ENCODE measurements at regions not wholly inside any gene's neighbourhood (a gene's known extent, or its start where the extent isn't known, plus 50 kb on each side); places are given as distances from the start of the nearest gene placed in this dataset.

DNA sequence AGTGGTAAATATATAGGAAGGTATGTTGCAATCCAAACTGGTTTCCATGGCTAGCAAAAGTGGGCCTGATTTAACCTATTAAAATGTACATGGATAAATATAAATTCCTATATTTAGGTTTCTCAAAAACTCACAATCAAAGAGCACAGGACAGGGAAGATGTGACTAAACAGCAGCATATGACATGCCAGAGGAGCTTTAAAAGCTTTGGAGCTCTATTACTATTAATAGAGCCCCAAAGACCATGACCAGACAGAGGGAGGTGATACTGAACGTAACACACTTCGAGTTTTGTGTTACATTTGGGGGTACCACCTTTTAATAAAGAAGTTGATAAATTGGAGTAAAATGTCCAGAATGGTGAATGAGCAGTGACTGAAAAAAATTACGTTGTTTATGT lies 179.5 kb upstream of the SLC14A2 start:
- H3K4me3 ChIP-seq (ENCODE audit: low read depth, low read length) = no peak overlapping the region
- TF ChIP-seq, protein P1, sequence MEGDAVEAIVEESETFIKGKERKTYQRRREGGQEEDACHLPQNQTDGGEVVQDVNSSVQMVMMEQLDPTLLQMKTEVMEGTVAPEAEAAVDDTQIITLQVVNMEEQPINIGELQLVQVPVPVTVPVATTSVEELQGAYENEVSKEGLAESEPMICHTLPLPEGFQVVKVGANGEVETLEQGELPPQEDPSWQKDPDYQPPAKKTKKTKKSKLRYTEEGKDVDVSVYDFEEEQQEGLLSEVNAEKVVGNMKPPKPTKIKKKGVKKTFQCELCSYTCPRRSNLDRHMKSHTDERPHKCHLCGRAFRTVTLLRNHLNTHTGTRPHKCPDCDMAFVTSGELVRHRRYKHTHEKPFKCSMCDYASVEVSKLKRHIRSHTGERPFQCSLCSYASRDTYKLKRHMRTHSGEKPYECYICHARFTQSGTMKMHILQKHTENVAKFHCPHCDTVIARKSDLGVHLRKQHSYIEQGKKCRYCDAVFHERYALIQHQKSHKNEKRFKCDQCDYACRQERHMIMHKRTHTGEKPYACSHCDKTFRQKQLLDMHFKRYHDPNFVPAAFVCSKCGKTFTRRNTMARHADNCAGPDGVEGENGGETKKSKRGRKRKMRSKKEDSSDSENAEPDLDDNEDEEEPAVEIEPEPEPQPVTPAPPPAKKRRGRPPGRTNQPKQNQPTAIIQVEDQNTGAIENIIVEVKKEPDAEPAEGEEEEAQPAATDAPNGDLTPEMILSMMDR (IDR thresholded peaks at IDR 0.05; ENCODE audit: low read depth, low read length) = no peak

DNA sequence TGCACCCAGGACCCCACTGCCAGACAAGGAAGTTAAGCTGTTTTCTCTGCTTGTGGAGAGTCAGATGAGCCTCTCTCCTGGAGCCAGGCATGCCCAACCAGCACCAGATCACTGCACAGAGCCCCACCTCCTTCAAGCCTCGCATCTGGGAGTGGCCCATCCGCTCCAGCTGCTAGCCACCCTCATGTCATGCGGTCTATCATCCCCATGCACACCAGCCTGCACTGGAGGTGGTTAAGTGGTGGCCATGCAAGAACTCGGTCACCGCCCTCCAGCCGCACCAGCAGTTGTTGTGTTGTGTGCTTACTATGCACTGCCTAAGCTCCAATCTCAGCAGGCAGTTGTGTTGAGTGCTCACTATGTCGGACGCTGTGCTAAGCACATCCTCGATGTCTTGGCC lies 177.9 kb upstream of the SLC14A2 start:
- no peak overlapping the region for H3K4me3 ChIP-seq (ENCODE audit: low read depth, low read length)

DNA sequence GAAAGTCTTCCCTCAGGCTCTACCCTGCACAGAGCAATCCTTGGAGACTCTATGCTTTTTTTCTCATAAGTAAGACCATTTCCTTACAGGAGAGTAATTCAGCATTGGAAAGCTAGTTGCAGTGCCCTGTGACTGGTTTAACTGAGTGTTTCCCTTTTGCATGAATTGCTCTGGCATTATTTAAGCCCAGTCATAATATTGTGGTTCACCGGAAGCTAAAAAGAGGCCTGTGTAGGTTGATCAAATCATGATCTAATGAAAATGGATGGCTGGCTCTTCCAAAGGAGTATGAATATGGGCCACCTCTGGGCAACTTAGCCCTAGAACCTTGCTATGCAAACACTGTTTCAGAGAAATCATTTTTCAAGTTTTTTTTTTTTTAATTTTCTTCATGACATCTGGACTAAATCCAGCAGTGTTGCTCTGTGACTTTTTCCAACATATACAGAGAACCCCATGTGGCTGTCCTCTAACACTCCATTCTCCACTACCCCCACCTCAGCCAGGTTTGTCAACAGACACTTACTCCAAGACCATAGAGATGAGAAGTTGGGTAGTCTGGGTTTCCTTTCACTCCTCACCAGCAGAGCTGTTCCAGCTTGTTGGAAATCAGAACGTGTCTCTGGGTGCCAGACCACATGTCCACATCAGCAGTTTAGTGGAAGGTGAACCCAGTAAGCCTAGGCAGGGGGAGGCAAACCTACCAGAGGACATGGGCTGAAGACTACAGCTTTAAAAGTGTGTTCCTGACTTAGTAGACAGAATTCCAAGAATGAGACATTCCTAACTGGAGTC lies 175.2 kb upstream of the SLC14A2 start:
- H3K4me3 ChIP-seq (ENCODE audit: low read depth, low read length) = no peak overlapping the region
- TF ChIP-seq, protein P1 (IDR thresholded peaks at IDR 0.05; ENCODE audit: low read depth, low read length) = no peak

More for the DNA sequence above, 177.9 kb upstream of the SLC14A2 start:
- TF ChIP-seq, protein P1 (IDR thresholded peaks at IDR 0.05; ENCODE audit: low read depth, low read length) = no peak

DNA sequence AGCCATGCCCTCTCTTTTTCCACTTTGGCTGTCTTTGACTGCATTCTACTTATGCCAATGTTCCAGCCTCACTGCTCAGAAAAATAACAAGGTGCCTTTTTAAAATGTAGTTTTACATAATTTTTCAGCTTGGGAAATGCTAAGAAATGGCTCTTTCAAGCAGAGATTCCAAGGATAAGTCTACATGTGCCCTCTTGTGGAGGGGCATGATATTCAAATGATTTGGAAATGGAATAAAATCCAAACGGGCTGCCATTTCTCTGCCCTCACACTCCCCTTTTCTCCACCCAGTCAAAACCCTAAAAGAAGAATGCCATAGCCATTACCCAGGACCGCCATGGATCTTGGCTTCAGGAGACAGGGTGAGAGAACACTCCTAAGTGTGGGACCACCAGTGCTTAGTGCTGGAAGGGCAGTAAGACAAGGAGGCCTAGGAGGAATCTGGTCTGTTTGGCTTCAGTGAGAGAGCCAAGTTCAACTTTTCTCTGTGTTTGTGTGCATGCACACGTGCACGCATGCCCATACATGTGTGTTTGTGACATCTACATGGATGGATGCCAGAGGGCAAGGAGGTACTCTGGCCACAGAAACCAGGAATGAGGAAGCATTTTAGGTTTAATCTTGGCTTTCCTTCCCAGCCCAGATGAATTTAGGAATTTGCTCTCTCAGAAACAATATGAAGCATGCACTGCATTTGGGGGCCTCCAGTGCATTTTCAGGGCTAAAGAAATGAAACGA lies 174.0 kb upstream of the SLC14A2 start:
- TF ChIP-seq, protein P1 (IDR thresholded peaks at IDR 0.05; ENCODE audit: low read depth, low read length) = no peak; the same call in 1 of the 2 replicates
- H3K4me3 ChIP-seq (ENCODE audit: low read depth, low read length) = no peak overlapping the region

DNA sequence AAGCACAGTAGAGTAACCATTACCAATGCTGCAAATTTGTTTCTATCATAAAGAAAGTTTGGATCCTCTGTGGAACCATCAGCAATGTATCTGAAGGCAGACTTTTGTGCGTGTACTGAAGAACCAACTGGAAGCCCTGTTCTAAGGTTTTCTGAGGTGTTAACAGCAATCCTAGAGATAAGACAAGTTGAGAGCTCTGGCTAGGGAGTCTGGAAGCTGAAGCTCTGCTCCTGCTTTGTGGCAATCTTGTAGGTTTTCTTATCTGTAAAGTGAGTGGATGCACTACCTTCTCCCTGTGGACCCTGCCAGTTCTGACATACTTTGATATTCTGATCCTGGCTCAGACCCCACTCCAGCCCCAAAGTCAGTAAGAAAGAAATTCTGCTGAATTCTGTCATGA lies 171.2 kb upstream of the SLC14A2 start:
- H3K4me3 ChIP-seq (ENCODE audit: low read depth, low read length) = no peak overlapping the region
- TF ChIP-seq, protein P1 (IDR thresholded peaks at IDR 0.05; ENCODE audit: low read depth, low read length) = no peak

DNA sequence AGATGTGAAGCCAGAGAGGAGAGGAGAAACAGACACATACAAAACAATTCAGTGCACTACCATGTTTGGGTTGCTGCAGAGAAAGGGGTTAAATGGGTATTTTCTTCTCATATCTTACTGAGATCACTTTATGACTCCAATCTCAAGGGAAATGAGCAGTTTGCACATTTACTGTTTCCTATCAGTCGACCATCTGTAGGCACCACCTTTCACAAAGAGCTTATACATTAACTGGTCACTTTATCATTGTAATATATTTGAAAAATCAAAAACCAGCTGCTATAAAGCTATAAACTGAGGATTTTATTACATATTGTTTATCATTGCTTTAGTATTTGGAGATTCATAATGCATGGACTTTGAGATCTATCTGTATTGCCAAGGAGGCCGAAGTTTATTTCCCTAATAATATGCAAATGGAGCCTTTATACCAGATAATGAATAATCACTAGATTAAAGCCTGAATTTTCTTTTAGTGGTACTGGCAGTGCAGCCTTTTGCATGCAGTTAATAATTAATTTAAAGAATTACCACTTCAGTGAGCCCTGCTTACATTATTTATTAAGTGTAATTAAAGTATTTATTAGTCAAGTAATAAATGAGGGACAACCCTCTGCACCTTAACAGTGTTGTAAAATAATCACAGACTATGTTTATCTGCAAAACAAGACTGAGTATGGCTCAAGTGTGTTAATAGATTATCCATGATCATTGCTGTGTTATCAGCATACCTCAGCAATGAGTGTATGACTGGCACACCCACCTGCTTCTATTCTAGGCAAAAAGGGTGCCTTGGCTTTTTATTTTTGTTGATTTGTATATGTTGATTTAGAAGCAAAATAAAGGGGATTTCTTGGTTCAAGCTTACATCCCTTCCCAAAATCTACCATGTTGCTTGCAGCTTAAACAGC lies 167.7 kb upstream of the SLC14A2 start:
- H3K4me3 ChIP-seq (ENCODE audit: low read depth, low read length) = no peak overlapping the region
- TF ChIP-seq, protein P1 (IDR thresholded peaks at IDR 0.05; ENCODE audit: low read depth, low read length) = no peak
